ENCODE measurements at regions not wholly inside any gene's neighbourhood (a gene's known extent, or its start where the extent isn't known, plus 50 kb on each side); places are given as distances from the start of the nearest gene placed in this dataset.

GRCh38 chr4:12943069-12943468 is 541.1 kb downstream of the RAB28 start:
- H3K4me3 Mint-ChIP-seq: no peak overlapping the region
- no peaks in the 10 kb centered on the region for H3K27me3 Mint-ChIP-seq
- peaks cover 0 to 7% of the 10 kb centered on the region in 2 experiments for H3K9me3 ChIP-seq (ENCODE audit: control insufficient read depth in 1 of 2, insufficient read depth in 1 of 2, low read length in 2 of 2)
- no peak overlapping the region for H3K27ac ChIP-seq (ENCODE audit: low read depth in 1 of 2, low read length in 2 of 2)
- POLR2A ChIA-PET: no interaction called here
- no peaks in the 10 kb centered on the region for H3K36me3 Mint-ChIP-seq (ENCODE audit: low read depth)
- TF ChIP-seq CTCF (IDR thresholded peaks at IDR 0.05): no peak
- no peak for DNase-seq
- no peak overlapping the region for H3K27ac Mint-ChIP-seq
- intact Hi-C loops (cut with DNase I, micrococcal nuclease): no loop called here
- no peaks in the 10 kb centered on the region for H3K4me1 ChIP-seq (ENCODE audit: insufficient read depth, low read length)
- no peak overlapping the region for H3K4me3 ChIP-seq (ENCODE audit: low read length)
- no peak for ATAC-seq (ENCODE audit: poor library complexity)
- CTCF ChIA-PET: no interaction called here
- no peaks in the 10 kb centered on the region for H3K4me1 Mint-ChIP-seq (ENCODE audit: low read depth)
- no peaks in the 10 kb centered on the region for H3K36me3 ChIP-seq (ENCODE audit: insufficient read depth, low read length)
- H3K27me3 ChIP-seq (ENCODE audit: control insufficient read depth in 1 of 2, insufficient read depth in 2 of 2, low read length in 2 of 2): no peaks in the 10 kb centered on the region
- H3K9me3 Mint-ChIP-seq: no peaks in the 10 kb centered on the region

- Histone ChIP-seq H3K27ac (ENCODE audit: low read depth in 1 of 2, low read length in 2 of 2) (no peak overlapping the region), H3K4me1 (ENCODE audit: insufficient read depth, low read length) (no peaks in the 10 kb centered on the region), H3K27me3 (ENCODE audit: control insufficient read depth in 1 of 2, insufficient read depth in 2 of 2, low read length in 2 of 2) (no peaks in the 10 kb centered on the region), H3K36me3 (ENCODE audit: insufficient read depth, low read length) (no peaks in the 10 kb centered on the region), H3K4me3 (ENCODE audit: low read length) (no peak overlapping the region), H3K9me3 (ENCODE audit: control insufficient read depth in 1 of 2, insufficient read depth in 1 of 2, low read length in 2 of 2) (no peaks in the 10 kb centered on the region)
- intact Hi-C loops (cut with DNase I, micrococcal nuclease): no loop called here
- DNase-seq (no peak), ATAC-seq (ENCODE audit: poor library complexity) (no peak)
- H3K4me3 Mint-ChIP-seq: no peak overlapping the region
- H3K4me1 Mint-ChIP-seq (ENCODE audit: low read depth): no peaks in the 10 kb centered on the region
- POLR2A ChIA-PET: no interaction called here
- CTCF ChIA-PET: no interaction called here
- H3K9me3 Mint-ChIP-seq: peaks cover 6% of the 10 kb centered on the region
- no peaks in the 10 kb centered on the region for H3K36me3 Mint-ChIP-seq (ENCODE audit: low read depth)
- no peaks in the 10 kb centered on the region for H3K27me3 Mint-ChIP-seq
- no peak overlapping the region for H3K27ac Mint-ChIP-seq
- TF ChIP-seq CTCF (IDR thresholded peaks at IDR 0.05): no peak
Measured at GRCh38 chr4:12933760-12934221, 550.3 kb downstream of the RAB28 start.

- Histone ChIP-seq H3K36me3 (ENCODE audit: insufficient read depth, low read length) (no peaks in the 10 kb centered on the region), H3K9me3 (ENCODE audit: control insufficient read depth in 1 of 2, insufficient read depth in 1 of 2, low read length in 2 of 2) (no peaks in the 10 kb centered on the region), H3K4me3 (ENCODE audit: low read length) (no peak overlapping the region), H3K27me3 (ENCODE audit: control insufficient read depth in 1 of 2, insufficient read depth in 2 of 2, low read length in 2 of 2) (no peaks in the 10 kb centered on the region), H3K4me1 (ENCODE audit: insufficient read depth, low read length) (no peaks in the 10 kb centered on the region), H3K27ac (ENCODE audit: low read depth in 1 of 2, low read length in 2 of 2) (no peak overlapping the region)
- Mint-ChIP-seq H3K4me1 (ENCODE audit: low read depth) (no peaks in the 10 kb centered on the region), H3K27ac (no peak overlapping the region), H3K36me3 (ENCODE audit: low read depth) (no peaks in the 10 kb centered on the region), H3K27me3 (no peaks in the 10 kb centered on the region), H3K4me3 (no peak overlapping the region), H3K9me3 (peaks cover 6% of the 10 kb centered on the region)
- CTCF ChIA-PET: no interaction called here
- DNase-seq (no peak), ATAC-seq (ENCODE audit: poor library complexity) (no peak)
- no peak for TF ChIP-seq CTCF (IDR thresholded peaks at IDR 0.05)
- intact Hi-C loops (cut with DNase I, micrococcal nuclease): no loop called here
- POLR2A ChIA-PET: no interaction called here
Measured at GRCh38 chr4:12932203-12932788, 551.8 kb downstream of the RAB28 start.
